ENCODE measurements at regions not wholly inside any gene's neighbourhood (a gene's known extent, or its start where the extent isn't known, plus 50 kb on each side); places are given as distances from the start of the nearest gene placed in this dataset.

- Histone ChIP-seq H3K9me3 (ENCODE audit: control insufficient read depth in 1 of 2, insufficient read depth in 1 of 2, low read depth in 1 of 2, low read length in 2 of 2) (no peaks in the 10 kb centered on the region), H3K4me3 (replicated peaks in 1 of 2; ENCODE audit: low read depth in 1 of 2, low read length in 2 of 2) (no peak overlapping the region), H3K9me2 (ENCODE audit: insufficient read depth) (no peaks in the 10 kb centered on the region), H3K4me2 (ENCODE audit: low read length) (no peak overlapping the region), H3K27me3 (ENCODE audit: insufficient read depth, low read length) (peaks cover 2% of the 10 kb centered on the region), H4K20me1 (ENCODE audit: insufficient read depth) (no peaks in the 10 kb centered on the region), H3K4me1 (ENCODE audit: control insufficient read depth in 1 of 2, insufficient read depth in 2 of 2, low read length in 2 of 2) (no peaks in the 10 kb centered on the region), H3K36me3 (ENCODE audit: control insufficient read depth in 1 of 2, insufficient read depth in 2 of 2, low read length in 2 of 2) (no peaks in the 10 kb centered on the region), H2AFZ (ENCODE audit: low read depth, low read length, poor library complexity, severe bottlenecking) (no peak overlapping the region), H3K79me2 (ENCODE audit: insufficient read depth, low read length) (no peaks in the 10 kb centered on the region), H3K27ac (ENCODE audit: low read depth, low read length) (no peak overlapping the region), H3K9ac (ENCODE audit: low read length) (no peak overlapping the region)
- POLR2A ChIA-PET = no interaction called here
- no peak for ATAC-seq
- BruUV-seq (replicated peaks) = no TSS peak
- RAD21 ChIA-PET (ENCODE audit: low non-redundant PET in 1 of 2, low total read pairs in 2 of 2, uncharacterized antibody in 2 of 2, unreplicated experiment in 2 of 2) = no interaction called here
- TF ChIP-seq SP1 (IDR thresholded peaks at IDR 0.05; ENCODE audit: low read depth) (no peak), RAD21 (IDR thresholded peaks at IDR 0.05; ENCODE audit: low read depth) (no peak), YY1 (IDR thresholded peaks at IDR 0.05; ENCODE audit: extremely low read depth, insufficient replicate concordance, low read depth, low read length) (no peak), CEBPB (IDR thresholded peaks at IDR 0.05; ENCODE audit: low read depth) (no peak), EZH2phosphoT487 (IDR thresholded peaks at IDR 0.05; ENCODE audit: borderline replicate concordance) (no peak), ELF1 (IDR thresholded peaks at IDR 0.05; ENCODE audit: borderline replicate concordance, low read depth) (no peak), FOSL1 (IDR thresholded peaks at IDR 0.05; ENCODE audit: low read depth) (no peak), EZH2 (IDR thresholded peaks at IDR 0.05) (no peak), REST (IDR thresholded peaks at IDR 0.05; ENCODE audit: low read depth) (no peak), ZFX (IDR thresholded peaks at IDR 0.05) (no peak), POLR2AphosphoS5 (IDR thresholded peaks at IDR 0.05; ENCODE audit: low read depth, low read length) (no peak), MAX (IDR thresholded peaks at IDR 0.05) (no peak), CBX3 (IDR thresholded peaks at IDR 0.05; ENCODE audit: low read depth) (no peak), CTCF (IDR thresholded peaks at IDR 0.05 in 2 of 3, conservative IDR thresholded peaks at IDR 0.05 in 1 of 3; ENCODE audit: borderline replicate concordance in 1 of 3, insufficient read depth in 1 of 3, low read depth in 2 of 3, low read length in 2 of 3) (no peak), ATF3 (IDR thresholded peaks at IDR 0.05) (no peak), SIN3A (IDR thresholded peaks at IDR 0.05; ENCODE audit: low read depth) (no peak), EGR1 (IDR thresholded peaks at IDR 0.05; ENCODE audit: low read depth) (no peak), JUND (IDR thresholded peaks at IDR 0.05) (no peak), TCF7L2 (IDR thresholded peaks at IDR 0.05; ENCODE audit: borderline replicate concordance, extremely low read depth, insufficient read depth, insufficient read length) (no peak), ZNF274 (IDR thresholded peaks at IDR 0.05; ENCODE audit: low read depth, low read length) (no peak)
- DNase-seq (ENCODE audit: low read depth, low spot score) = no peak
- intact Hi-C loops (cut with micrococcal nuclease) = no loop called here
- CTCF ChIA-PET = no interaction called here
These were observed 76.8 kb upstream of the SLC14A2 start for GRCh38 chr18:45538444-45538843.
